Stimulated activated CD8-positive, alpha-beta memory T cell treated with anti-CD3 and anti-CD28 coated beads, Interleukin-15, amount 100 ng/mL, for 48 hours (primary cell): ENCODE measurements at regions not wholly inside any gene's neighbourhood (a gene's known extent, or its start where the extent isn't known, plus 50 kb on each side); places are given as distances from the start of the nearest gene placed in this dataset.
"Not testable (repeated sequence)": the region's sequence is repeated elsewhere in the genome, so short reads cannot be mapped to it uniquely, and the experiment has no call there.

Experiments used
- DNase-seq, 2 donors: peaks; one replicate each; pipeline ENCODE4 v3.0.0-alpha.2; 2020; ENCODE audit warnings: low read depth in 2 of 2

GRCh38 chr4:62544428-62544827 lies 1344.3 kb downstream of the ADGRL3 start:
- no peak for DNase-seq

DNA sequence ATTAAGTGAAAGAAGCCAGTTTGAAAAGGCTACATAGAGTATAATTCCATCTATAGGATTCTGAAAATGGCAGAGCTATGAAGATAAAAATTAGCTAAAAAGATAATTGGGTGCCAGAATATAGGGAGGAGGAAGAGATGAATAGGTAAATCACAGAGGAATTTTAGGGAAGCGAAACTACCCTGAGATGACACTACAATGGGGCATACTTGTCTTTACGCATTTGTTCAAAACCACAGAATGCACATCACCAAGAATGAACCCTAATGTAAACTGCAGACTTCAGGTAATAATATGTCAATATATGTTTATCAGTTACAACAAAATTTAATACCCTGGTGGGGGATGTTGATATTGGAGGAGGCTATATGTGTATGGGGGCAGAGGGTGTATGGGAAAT lies 1342.9 kb downstream of the ADGRL3 start:
- DNase-seq, result no peak

DNA sequence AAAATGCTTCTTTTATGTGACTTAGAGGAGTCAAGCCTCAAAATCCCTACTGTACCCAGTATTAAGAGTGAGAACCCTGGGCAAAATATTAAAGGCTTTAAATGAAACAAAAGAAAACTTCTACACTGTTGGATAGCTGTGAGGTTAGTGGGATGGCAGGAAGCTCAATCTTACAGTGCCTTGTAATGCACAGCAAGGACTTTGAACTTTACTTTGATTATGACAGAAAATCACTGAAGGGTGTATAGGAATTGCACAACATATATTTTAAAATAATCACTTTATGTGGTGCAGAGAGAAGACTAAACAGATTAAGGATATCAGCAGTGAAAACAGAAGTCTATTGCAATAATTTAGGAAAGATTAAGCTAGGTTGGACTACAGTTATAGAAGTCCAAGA lies 1333.4 kb downstream of the ADGRL3 start:
- no peak for DNase-seq

GRCh38 chr4:62531731-62532130 lies 1331.6 kb downstream of the ADGRL3 start:
- no peak for DNase-seq

- DNase-seq, result no peak
Observed at GRCh38 chr4:62531264-62531663, 1331.1 kb downstream of the ADGRL3 start.

GRCh38 chr4:62528874-62529273 lies 1328.7 kb downstream of the ADGRL3 start:
- DNase-seq, result no peak

DNA sequence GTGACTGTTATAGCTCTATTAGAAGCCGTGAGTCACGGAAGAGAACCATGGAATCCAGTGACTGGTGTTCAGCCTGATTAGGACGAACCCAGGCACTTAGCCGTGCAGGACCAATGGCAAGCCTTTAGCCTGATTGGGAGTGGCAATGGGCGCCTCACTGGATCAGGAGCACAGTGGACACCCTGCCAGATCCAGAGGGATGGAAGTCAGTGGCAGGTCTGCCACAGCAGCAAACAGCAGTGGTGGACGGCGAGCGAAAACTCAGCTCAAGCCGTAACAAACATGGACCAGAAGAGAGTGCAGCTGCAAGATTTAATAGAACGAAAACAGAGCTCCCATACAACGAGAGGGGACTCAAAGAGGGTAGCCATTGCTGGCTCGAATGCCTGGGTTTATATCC lies 1326.5 kb downstream of the ADGRL3 start:
- DNase-seq, result no peak

DNA sequence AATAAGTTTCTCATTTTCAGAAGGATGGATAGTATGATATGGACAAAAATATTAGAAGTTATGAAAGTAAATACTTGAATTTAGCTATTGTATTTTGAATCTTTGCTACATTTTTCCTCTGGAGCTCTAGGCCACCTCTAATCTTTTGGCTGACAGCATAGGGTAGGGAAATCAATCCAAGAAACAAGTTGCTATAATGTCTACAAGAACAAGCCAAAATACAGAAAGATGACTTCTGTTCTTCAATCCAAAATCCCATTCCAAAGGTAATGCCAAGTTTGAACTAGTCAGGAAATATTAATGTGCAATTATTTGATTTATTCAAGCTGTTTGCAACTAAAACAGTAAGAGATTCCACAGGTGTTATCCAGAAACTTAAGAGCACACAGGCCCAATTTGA lies 1323.1 kb downstream of the ADGRL3 start:
- DNase-seq, result no peak

DNA sequence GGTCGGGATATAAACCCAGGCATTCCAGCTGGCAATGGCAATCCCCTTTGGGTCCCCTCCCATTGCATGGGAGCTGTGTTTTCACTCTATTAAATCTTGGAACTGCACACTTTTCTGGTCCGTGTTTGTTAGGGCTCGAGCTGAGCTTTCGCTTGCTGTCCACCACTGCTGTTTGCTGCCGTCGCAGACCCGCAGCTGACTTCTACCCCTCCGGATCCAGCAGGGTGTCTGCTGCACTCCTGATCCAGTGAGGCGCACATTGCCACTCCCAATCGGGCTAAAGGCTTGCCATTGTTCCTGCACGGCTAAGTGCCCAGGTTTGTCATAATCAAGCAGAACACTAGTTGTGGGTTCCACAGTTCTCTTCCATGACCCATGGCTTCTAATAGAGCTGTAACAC lies 1322.1 kb downstream of the ADGRL3 start:
- DNase-seq, result no peak

GRCh38 chr4:62517716-62518115 lies 1317.6 kb downstream of the ADGRL3 start:
- no peak for DNase-seq

GRCh38 chr4:62513306-62513705 lies 1313.2 kb downstream of the ADGRL3 start:
- no peak for DNase-seq

DNA sequence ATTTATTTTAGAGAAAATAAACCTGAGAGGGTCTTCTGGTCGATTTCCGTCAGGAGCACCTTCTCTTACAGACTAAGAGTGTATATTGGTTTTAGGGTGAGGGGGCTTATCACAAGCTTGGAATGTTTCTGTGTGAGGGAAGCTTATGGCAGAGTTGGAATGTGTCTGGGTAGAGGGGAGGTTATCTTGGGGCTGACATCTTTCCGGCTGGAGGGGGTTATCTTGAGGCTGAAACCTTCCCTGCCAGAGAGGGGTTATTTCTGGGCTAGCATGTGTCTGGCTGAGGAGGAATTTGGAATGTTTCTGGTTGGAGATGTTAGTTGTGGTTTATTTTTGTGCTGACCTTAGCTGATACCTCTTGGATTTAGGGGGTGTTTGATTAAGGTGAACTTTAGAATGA lies 1312.1 kb downstream of the ADGRL3 start:
- no peak for DNase-seq

DNA sequence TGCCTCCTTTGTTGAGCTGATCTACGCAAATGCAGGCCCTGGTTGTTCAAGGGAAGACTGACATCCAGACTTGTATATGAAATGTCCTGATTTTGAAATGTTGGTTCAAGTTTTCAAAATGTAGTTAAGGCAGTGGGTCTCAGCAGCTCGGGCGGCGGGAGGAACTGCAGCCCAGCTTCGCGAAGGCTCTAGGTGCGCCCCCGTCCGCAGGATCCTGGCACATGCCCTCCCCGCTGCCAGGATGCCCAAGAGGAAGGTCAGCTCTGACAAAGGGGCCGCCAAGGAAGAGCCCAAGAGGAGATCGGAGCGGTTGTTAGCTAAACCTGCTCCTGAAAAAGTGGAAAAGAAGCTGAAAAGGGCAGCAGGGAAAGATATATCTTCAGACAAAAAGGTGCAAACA lies 1310.1 kb downstream of the ADGRL3 start:
- DNase-seq, result no peak

- DNase-seq, result no peak
Observed at GRCh38 chr4:62500296-62500695, 1300.2 kb downstream of the ADGRL3 start.

DNA sequence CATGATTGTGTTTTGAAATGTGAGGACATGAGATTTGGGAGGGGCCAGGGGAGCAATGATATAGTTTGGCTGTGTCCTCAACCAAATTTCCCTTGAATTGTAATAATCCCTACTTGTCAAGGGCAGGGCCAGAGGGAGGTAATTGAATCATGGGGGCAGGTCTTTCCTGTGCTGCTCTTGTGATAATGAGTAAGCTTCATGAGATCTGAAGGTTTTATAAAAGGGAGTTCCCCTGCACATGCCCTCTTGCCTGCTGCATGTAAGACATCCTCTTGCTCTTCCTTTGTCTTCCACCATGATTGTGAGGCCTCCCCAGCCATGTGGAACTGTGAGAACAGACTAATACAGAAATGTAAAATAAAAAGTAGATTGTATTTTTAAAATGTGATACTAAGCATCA lies 1294.9 kb downstream of the ADGRL3 start:
- DNase-seq, result no peak

GRCh38 chr4:62491756-62492155 lies 1291.6 kb downstream of the ADGRL3 start:
- DNase-seq, result not testable (repeated sequence)

- no peak for DNase-seq
Observed at GRCh38 chr4:62490635-62491034, 1290.5 kb downstream of the ADGRL3 start.

- DNase-seq, result no peak
Observed at GRCh38 chr4:62487016-62487415, 1286.9 kb downstream of the ADGRL3 start.

- no peak for DNase-seq
Observed at GRCh38 chr4:62484357-62484756, 1284.2 kb downstream of the ADGRL3 start.

DNA sequence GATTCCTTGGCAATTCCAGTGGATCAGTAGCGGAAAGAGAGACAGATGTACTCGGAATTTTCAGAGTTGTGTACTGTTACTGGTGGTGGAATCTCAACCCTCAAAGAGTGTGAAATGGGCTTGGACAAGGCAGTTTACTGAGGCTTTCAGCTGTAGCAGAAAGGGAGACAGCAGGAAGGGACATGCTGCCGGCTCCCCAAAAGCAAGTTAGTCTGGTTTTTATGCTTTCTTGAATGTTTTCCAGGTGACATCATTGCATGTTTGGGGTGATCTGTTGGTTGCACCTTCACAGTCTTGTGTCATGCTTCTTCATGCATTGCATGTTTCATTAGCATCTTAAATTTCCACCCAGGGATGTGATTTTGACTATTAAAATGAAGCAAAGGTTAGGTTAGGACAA lies 1282.2 kb downstream of the ADGRL3 start:
- DNase-seq, result no peak

DNA sequence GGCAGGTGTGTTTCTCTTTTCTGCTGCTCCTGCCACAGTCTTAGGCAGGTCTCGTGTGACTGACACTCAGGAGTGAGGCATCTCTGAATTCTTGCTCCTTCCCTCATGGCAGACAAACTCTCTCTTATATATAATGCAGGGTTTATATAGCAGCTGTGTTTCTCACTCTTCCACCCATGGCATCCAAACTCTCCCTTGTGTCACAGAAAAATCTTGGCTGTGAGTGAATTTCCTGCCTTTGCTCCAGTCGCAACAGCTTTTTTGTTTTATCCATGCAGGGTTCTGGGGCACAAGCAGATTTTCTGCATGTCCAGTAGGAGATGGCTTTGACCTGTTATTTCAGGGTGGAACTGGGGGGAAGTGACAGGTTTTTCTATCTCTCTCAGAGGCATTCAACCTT lies 1275.5 kb downstream of the ADGRL3 start:
- no peak for DNase-seq

GRCh38 chr4:62474802-62475201 lies 1274.7 kb downstream of the ADGRL3 start:
- no peak for DNase-seq

DNA sequence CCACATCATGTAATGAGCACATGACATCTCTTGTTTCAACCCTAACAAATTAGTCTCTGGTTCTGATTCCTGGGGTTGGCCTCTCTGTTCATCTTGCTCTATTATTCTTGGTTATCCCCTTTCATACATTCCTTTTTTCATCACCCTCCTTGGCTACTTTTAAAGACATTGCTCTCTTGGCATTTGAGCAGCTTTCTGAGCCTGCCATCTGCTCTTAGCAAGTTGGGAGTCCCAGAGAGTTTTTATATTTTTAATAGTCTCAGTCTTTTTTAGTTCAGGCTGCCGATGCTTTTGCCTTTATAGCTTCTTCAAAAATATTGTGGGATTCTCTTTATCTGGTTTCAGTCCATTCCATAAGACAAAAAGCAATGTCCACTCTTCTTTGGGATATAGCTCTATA lies 1270.9 kb downstream of the ADGRL3 start:
- DNase-seq, result no peak

- no peak for DNase-seq
Observed at GRCh38 chr4:62470421-62470983, 1270.4 kb downstream of the ADGRL3 start.

DNA sequence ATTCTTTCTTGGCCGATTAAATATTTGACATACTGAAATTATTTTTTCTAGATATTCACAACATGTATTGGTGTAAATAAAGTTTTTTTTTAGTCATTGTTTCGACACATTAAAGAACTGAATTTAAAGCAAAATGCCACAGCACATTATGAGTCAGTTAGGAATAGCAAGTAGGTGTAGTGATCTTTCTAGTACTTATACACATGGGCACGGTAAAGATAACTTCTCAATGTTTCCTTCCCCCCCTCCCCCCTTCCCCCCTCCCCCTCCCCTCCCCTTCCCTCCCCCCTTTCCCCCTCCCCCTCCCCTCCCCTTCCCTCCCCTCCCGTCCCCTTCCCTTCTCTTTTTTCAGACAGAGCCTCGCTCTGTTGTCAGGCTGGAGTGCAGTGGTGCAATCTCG lies 1269.9 kb downstream of the ADGRL3 start:
- DNase-seq, result no peak
